ENCODE measurements at regions not wholly inside any gene's neighbourhood (a gene's known extent, or its start where the extent isn't known, plus 50 kb on each side); places are given as distances from the start of the nearest gene placed in this dataset.

DNA sequence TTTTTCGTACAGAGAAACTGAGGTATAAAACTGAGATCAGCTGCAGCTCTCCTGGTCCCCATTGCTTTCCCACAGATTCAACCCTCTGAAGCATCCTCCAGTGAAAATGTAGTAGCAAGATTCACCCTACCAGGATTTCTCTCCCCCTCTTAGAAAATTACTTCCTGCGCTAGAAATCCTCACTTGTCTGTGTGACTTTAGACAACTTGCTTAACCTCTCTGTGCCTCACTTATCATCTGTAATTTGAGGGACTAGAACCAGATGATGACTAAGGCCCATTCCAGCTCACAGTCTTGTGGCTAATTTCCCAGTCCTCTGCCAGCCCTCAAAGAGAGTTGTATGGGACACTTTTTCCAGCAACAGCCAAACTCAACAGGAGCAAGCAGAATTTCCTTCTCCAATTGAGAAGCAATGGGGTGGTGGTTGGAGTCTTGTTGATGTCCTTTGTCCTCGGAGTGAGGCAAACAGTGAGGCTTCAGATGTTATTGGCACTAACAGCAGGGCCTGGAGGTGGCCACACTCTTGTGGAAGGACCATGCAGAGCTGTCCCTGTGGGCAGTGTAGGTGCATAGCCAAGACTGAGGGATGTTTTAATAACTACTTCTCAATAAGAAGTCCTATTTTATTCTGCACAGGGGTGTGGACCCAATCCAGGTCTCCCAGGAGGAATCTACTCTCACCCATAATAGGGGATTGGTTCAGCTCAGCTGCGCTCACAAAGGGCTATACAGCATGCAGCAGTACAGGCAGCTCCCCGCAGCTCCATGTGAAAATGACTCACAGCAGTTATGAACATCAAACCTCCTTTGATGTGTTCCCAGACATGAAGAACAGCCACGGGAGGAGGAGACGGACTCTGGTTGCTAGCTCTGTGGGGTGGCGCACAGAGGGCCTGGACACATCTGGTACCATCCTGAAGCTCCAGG is 200.1 kb downstream of the DAD1 start:
- no peak for TF ChIP-seq YY1 (IDR thresholded peaks at IDR 0.05; ENCODE audit: insufficient read depth, insufficient read length)
- no peak for TF ChIP-seq SUZ12 (IDR thresholded peaks at IDR 0.05; ENCODE audit: extremely low read depth, insufficient read depth, insufficient read length)
- TF ChIP-seq ZNF274 (IDR thresholded peaks at IDR 0.05; ENCODE audit: low read depth, low read length) = no peak

All from NT2/D1 (cell line).